AG04450 (cell line): ENCODE measurements at regions not wholly inside any gene's neighbourhood (a gene's known extent, or its start where the extent isn't known, plus 50 kb on each side); places are given as distances from the start of the nearest gene placed in this dataset.
A peak's percentile ranks its signal among the peaks of the same experiment; 100 is the strongest.

Experiments
- CTCF ChIA-PET: fragments of 300-600, 350-600 bp; formaldehyde crosslinking; extraction: SDS; loops from one replicate; lab custom pipeline; 2022; ENCODE audit warnings: antibody characterized with exemption, inconsistent platforms; lab: Charles Lee
- POLR2A ChIA-PET: fragments of 350-600 bp; formaldehyde crosslinking; extraction: SDS; loops from one replicate; lab custom pipeline; 2021; ENCODE audit warnings: antibody characterized with exemption, inconsistent platforms; lab: Yijun Ruan, JAX
- DNase-seq: peaks from one replicate; pipeline ENCODE4 v3.0.0-alpha.2; 2011; ENCODE audit warnings: low read depth, low spot score
- H3K27ac ChIP-seq: one replicate; pipeline ENCODE4 v1.5.1; 2012; ENCODE audit warnings: low read depth, low read length, control low read depth
- H3K27me3 ChIP-seq: one replicate; pipeline ENCODE4 v1.6.0; 2012; ENCODE audit warnings: low read length; ENCODE audit not compliant: control insufficient read depth, insufficient read depth
- H3K4me3 ChIP-seq: 2 replicates; pipeline ENCODE4 v1.5.1; 2011; ENCODE audit warnings: mild to moderate bottlenecking, low read depth, low read length, control low read depth
- H3K9me3 ChIP-seq: 2 replicates; pipeline ENCODE4 v1.5.1; 2012; ENCODE audit warnings: low read length; ENCODE audit not compliant: control insufficient read depth, insufficient read depth
- TF ChIP-seq, protein P1 (sequence below): IDR thresholded peaks from 2 replicates; pipeline ENCODE4 v1.5.1; 2011; ENCODE audit warnings: low read depth, low read length, control low read depth, inconsistent platforms

DNA sequence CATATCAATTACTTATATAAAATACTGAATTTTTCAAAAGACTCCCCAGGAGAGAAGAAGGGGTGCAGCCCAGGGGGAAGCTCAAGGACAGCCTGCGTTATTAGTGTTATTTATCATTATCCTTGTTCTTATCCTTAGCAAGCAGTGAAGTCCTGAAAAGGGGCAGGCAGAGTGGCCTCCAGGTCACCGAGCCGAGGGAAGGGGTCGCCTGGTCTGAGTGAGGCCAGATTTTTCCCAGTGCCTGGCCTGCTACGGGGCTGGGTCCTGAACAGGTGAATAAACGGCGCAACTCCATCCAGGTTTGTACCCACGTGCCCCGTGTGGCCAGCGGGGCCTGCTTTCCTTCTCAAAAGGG is 123.7 kb downstream of the BRD1 start:
- DNase-seq = no peak
- H3K27ac ChIP-seq = no peak overlapping the region
- peaks cover 28% of the 10 kb centered on the region for H3K9me3 ChIP-seq
- ChIA-PET POLR2A (no interaction called here), CTCF (no interaction called here)
- H3K4me3 ChIP-seq = no peak overlapping the region
- TF ChIP-seq, protein P1, sequence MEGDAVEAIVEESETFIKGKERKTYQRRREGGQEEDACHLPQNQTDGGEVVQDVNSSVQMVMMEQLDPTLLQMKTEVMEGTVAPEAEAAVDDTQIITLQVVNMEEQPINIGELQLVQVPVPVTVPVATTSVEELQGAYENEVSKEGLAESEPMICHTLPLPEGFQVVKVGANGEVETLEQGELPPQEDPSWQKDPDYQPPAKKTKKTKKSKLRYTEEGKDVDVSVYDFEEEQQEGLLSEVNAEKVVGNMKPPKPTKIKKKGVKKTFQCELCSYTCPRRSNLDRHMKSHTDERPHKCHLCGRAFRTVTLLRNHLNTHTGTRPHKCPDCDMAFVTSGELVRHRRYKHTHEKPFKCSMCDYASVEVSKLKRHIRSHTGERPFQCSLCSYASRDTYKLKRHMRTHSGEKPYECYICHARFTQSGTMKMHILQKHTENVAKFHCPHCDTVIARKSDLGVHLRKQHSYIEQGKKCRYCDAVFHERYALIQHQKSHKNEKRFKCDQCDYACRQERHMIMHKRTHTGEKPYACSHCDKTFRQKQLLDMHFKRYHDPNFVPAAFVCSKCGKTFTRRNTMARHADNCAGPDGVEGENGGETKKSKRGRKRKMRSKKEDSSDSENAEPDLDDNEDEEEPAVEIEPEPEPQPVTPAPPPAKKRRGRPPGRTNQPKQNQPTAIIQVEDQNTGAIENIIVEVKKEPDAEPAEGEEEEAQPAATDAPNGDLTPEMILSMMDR = no peak
- H3K27me3 ChIP-seq = peaks cover 15% of the 10 kb centered on the region

DNA sequence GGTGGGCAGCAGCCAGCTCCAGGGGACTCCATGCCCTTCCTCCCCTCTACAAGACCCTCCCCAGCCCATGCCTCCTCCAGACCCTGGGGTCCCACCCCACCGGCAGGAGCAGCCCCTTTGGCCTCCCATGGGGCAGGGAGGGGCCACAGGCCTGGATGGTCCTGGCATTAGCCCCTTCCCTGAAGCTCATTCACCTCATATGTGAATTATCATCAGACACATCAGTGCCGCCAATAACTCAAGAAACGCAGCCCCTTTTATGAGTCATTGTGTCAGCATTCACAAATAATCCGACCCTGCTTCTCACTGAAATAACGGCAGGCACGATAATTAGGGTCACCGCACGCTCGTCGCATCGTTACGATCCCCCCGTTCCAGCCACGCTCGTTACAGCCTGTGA is 124.2 kb downstream of the BRD1 start:
- CTCF ChIA-PET = no interaction called here
- H3K27me3 ChIP-seq = peaks cover 15% of the 10 kb centered on the region
- peaks cover 32% of the 10 kb centered on the region for H3K9me3 ChIP-seq
- POLR2A ChIA-PET = no interaction called here
- H3K27ac ChIP-seq = no peak overlapping the region
- H3K4me3 ChIP-seq = no peak overlapping the region
- no peak for DNase-seq
- TF ChIP-seq, protein P1 = no peak

DNA sequence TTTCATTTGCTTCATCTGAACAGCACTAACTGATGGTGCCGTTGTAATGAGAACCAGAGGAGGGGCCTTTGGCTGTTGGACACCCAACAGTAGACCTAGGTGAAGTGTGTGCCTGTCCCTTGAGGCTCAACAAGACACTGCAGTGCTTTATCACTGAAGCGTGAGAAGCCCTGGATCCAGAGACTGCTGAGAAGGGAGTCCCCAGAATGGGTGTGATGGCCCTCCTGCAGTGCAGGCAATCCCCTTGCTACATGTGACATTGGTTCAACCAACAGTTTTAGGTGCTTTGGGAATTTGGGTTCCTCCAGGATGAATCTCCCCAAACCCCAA is 125.6 kb downstream of the BRD1 start:
- Histone ChIP-seq H3K4me3 (no peak overlapping the region), H3K27ac (no peak overlapping the region), H3K9me3 (peaks cover 34% of the 10 kb centered on the region), H3K27me3 (peaks cover 15% of the 10 kb centered on the region)
- ChIA-PET CTCF (no interaction called here), POLR2A (no interaction called here)
- no peak for DNase-seq
- TF ChIP-seq, protein P1 = no peak

DNA sequence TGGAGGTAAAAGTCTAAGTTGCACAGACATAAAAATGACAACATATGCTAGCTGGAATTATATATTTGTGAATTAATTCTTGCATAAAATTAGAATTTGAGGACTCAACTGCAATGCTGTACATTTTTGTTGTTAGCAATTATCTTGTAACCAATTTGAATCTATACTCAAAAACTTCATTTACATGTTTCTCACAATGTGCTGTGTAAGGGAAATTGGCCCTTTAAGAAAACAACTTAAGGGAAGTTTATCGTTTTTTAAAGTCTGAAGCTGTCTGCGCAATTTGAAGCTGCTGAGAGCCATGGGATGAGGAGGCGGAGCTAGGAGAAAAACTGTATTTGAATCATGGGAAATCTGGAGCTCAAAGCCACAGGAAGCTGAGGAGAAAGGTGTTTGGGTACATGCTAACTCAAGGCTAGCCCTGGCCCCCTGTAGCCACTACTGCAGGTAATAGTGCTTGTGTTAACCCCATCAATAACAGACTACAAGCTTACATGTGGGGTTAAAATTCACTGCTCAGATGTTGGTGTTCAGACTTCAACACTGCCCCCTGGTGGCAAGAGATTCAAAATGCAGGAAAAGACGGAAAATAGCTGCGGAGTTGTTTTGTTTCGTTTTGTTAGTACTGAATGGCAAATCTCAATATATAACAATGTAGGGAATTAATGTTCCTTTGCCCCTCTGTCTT is 126.1 kb downstream of the BRD1 start:
- peaks cover 34% of the 10 kb centered on the region for H3K9me3 ChIP-seq
- peaks cover 15% of the 10 kb centered on the region for H3K27me3 ChIP-seq
- TF ChIP-seq, protein P1 = peak; percentile 31
- no peak for DNase-seq
- H3K4me3 ChIP-seq = no peak overlapping the region
- ChIA-PET CTCF (no interaction called here), POLR2A (no interaction called here)
- H3K27ac ChIP-seq = no peak overlapping the region

DNA sequence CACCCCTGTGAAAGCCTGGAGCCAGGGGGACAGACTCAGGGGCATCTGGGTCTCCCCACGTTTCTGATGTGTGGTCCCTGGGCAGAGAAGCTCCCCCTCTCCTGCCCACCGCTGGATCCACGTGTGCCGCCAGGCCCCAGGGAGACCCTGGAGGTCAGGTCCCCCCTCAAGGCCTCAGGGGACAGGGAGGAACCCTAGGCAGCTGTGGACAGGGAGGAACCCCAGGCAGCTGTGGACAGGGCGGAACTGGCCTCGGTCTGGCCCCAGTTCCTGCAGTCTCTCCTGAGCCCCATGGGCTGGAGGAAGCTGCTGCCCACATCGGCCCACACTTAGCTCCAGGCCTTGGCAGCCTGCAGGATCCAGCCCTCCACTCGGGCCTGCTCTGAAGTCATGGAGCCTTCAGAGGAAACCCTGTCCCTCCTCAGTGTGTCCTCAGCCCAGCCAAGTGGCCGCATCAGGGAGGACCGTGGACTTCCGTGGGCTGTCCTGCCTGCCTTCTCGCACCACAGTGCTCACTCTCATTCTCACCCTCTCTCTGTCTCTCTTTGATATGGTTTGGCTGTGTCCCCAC is 127.7 kb downstream of the BRD1 start:
- CTCF ChIA-PET = interaction anchor here (0.8 kb wide), 1 partner anchor 15 kb away, joined by 3 read pairs; no protein-coding TSS in a partner anchor
- Histone ChIP-seq H3K27ac (no peak overlapping the region), H3K27me3 (peaks cover 12% of the 10 kb centered on the region), H3K4me3 (no peak overlapping the region), H3K9me3 (peaks cover 31% of the 10 kb centered on the region)
- no peak for DNase-seq
- POLR2A ChIA-PET = no interaction called here
- TF ChIP-seq, protein P1 = no peak
